ENCODE measurements at regions not wholly inside any gene's neighbourhood (a gene's known extent, or its start where the extent isn't known, plus 50 kb on each side); places are given as distances from the start of the nearest gene placed in this dataset.

DNA sequence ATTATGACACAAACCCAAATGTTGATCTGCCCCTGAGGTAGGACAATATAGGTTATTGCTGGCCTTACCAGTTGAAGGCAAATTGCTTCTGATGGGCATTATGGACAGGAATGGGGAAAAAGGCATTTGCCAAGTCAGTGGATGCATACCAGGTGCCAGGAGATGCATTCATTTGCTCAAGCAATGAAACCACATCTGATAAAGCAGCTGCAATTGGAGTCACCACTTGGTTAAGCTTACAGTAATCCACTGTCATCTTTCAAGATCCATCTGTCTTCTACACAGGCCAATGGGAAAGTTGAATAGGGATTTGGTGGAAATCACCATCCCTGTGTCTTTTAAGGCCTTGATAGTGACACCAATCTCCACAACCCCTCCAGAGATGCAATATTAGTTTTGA, 648.6 kb downstream of the COL12A1 start:
- TF ChIP-seq, protein P1, sequence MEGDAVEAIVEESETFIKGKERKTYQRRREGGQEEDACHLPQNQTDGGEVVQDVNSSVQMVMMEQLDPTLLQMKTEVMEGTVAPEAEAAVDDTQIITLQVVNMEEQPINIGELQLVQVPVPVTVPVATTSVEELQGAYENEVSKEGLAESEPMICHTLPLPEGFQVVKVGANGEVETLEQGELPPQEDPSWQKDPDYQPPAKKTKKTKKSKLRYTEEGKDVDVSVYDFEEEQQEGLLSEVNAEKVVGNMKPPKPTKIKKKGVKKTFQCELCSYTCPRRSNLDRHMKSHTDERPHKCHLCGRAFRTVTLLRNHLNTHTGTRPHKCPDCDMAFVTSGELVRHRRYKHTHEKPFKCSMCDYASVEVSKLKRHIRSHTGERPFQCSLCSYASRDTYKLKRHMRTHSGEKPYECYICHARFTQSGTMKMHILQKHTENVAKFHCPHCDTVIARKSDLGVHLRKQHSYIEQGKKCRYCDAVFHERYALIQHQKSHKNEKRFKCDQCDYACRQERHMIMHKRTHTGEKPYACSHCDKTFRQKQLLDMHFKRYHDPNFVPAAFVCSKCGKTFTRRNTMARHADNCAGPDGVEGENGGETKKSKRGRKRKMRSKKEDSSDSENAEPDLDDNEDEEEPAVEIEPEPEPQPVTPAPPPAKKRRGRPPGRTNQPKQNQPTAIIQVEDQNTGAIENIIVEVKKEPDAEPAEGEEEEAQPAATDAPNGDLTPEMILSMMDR (conservative IDR thresholded peaks at IDR 0.05; ENCODE audit: low read depth, low read length), result no peak
- H3K4me3 ChIP-seq (ENCODE audit: low read depth, low read length), result no peak overlapping the region
- no peak for DNase-seq (ENCODE audit: low read depth)

DNA sequence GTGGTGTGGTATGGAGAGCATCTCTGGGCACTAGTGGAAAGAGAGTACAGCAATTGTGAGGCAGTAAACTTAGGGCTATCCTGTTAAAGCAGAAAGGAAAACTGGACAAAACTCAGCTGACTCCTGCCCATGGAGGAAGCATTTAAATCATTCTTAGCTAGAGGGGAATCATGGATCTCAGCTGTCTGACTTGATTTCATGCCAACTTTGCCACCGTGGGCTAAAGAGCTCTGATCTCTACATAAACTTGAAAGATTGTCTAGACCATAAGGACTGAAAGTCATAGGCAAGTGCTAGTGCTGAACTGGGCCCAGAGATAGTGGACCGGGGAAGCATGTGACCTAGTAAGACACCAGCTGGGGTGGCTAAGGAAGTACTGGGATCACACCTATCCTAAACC, 651.8 kb downstream of the COL12A1 start:
- H3K4me3 ChIP-seq (ENCODE audit: low read depth, low read length), result no peak overlapping the region
- no peak for DNase-seq (ENCODE audit: low read depth)
- TF ChIP-seq, protein P1 (conservative IDR thresholded peaks at IDR 0.05; ENCODE audit: low read depth, low read length), result no peak

DNA sequence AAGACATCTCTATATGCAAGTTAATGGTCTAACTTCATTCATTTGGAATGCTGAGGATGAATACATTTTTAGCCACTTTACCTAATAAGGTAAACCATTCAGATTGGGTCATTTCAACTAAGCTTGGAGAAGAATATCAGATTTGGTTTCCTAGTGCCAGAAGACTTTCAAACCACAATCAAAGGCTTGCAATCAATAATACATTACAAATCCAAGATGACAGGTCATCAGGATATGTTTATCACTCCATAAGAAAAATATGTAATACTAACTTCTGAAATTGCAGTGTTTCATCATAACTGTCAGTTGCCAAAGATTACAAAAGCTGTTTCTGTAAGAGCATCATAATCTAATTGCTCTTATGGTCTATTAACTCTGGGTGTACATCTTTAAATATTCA, 654.0 kb downstream of the COL12A1 start:
- peak; percentile 66 for DNase-seq (ENCODE audit: low read depth)
- TF ChIP-seq, protein P1 (conservative IDR thresholded peaks at IDR 0.05; ENCODE audit: low read depth, low read length), result no peak
- H3K4me3 ChIP-seq (ENCODE audit: low read depth, low read length), result no peak overlapping the region

DNA sequence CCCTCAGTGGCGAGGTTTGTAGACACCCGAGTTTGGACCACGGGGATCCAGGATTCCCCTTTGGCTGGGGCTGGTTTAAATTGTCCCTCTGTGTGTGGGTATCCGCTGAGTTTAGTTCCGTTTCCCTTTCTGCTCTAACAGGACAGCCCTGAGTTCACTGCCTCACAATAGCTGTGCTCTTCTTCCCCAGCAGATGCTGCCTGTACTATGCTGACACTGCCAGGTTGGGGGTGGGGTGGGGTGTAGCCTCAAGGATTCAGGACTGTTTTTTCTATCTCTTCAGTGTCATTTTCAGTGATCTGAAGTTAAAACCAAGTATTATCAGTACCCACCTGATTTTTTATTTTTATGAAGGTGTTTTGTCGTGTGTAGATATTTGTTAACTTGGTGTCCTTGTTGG, 655.0 kb downstream of the COL12A1 start:
- no peak for DNase-seq (ENCODE audit: low read depth)
- H3K4me3 ChIP-seq (ENCODE audit: low read depth, low read length), result no peak overlapping the region
- TF ChIP-seq, protein P1 (conservative IDR thresholded peaks at IDR 0.05; ENCODE audit: low read depth, low read length), result no peak

DNA sequence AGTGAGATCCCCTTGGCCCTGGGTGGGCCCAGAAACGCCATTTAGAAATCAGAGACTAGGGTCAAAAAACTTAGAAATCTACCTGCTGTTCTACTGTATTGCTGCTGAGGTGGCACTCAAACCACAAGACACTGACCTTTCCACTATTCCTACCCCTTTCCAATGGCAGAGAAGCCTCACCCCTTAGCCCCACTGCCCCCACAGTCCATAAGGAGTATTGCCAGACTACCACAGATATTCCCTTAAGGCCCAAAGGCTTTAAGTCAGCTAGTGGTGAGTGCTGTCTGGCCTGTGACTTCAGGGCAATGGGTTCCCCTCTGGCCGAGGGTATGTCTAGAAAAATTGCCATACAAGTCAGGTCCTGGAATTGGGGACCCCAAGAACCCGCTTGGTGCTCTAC, 656.1 kb downstream of the COL12A1 start:
- no peak overlapping the region for H3K4me3 ChIP-seq (ENCODE audit: low read depth, low read length)
- TF ChIP-seq, protein P1 (conservative IDR thresholded peaks at IDR 0.05; ENCODE audit: low read depth, low read length), result no peak
- DNase-seq (ENCODE audit: low read depth), result no peak

DNA sequence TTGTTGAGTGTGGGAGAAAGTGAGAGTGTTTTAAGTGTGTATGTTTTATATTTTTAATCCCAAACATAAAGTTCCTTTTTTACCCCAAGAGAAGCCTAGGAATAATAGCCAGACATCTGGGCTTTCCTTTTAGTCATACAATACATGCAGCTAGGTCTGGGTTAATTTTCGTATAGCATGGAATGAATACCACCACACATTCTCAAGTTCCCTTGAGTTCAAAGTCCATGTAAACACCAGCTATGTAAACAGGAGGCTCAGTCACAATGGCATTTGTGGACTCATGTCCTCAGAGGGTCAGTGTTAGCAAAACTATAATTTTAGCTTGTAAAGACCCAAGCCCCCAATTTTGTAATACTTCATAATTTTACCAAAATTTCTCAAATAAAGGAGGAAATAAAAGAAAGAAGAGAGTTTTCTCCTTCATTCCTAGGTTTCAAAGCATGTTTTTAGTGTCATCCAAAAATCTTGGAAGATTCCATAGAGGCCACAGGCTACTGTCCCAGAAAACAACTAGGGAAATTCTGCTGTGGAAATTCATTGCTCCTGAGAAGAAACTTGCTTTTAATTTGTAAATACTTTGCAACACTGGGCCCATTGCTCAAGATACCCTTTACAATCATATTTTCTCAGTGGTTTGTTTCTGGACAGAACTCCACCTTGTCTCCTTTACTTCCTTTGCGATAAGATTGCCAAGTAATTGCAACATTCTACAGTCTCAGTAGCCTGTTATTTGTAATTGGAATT, 671.2 kb downstream of the COL12A1 start:
- DNase-seq (ENCODE audit: low read depth), result peak; percentile 87
- TF ChIP-seq, protein P1 (conservative IDR thresholded peaks at IDR 0.05; ENCODE audit: low read depth, low read length), result no peak
- H3K4me3 ChIP-seq (ENCODE audit: low read depth, low read length), result no peak overlapping the region

DNA sequence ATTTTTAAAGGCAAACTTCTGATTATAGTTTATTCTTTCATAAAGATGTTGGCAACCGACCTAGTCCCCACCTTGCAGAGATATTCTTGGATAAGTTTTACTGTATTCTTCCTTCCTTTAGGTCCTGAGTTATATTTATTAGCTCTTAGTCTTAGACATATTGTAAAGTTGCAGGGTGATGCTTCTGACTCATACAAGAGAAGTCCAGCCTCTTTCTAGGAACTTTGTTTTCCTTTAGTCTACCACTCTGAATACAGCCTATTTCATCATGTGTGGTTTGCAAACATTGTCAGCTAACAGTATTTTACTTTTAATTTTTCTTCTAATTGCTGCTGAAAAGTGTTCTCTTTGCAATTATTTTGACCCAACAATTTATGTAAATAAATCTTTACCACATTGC, 686.7 kb downstream of the COL12A1 start:
- peak; percentile 85 for DNase-seq (ENCODE audit: low read depth)
- H3K4me3 ChIP-seq (ENCODE audit: low read depth, low read length), result no peak overlapping the region
- TF ChIP-seq, protein P1 (conservative IDR thresholded peaks at IDR 0.05; ENCODE audit: low read depth, low read length), result no peak
